ENCODE measurements at regions not wholly inside any gene's neighbourhood (a gene's known extent, or its start where the extent isn't known, plus 50 kb on each side); places are given as distances from the start of the nearest gene placed in this dataset.

GRCh38 chr12:124460771-124461170, 106.6 kb downstream of the NCOR2 start:
- Histone ChIP-seq H3K36me3 (ENCODE audit: control insufficient read depth in 2 of 2, insufficient read depth in 2 of 2, low read length in 2 of 2) (peaks cover 42 to 50% of the 10 kb centered on the region in 2 donors), H3K9me3 (ENCODE audit: control insufficient read depth in 2 of 2, low read length in 2 of 2) (no peaks in the 10 kb centered on the region), H3K27me3 (ENCODE audit: control insufficient read depth in 2 of 2, insufficient read depth in 2 of 2, low read length in 2 of 2) (no peaks in the 10 kb centered on the region), H3K4me1 (ENCODE audit: control insufficient read depth in 2 of 2, insufficient read depth in 2 of 2, low read length in 2 of 2) (peaks cover 6 to 7% of the 10 kb centered on the region in 2 donors), H3K9ac (ENCODE audit: low read depth in 1 of 2, low read length in 2 of 2) (no peak overlapping the region), H3K27ac (ENCODE audit: low read depth in 2 of 2, low read length in 2 of 2) (no peak overlapping the region), H3K4me3 (ENCODE audit: low read length in 2 of 2) (no peak overlapping the region)

GRCh38 chr12:124459852-124460645, 107.4 kb downstream of the NCOR2 start:
- H3K36me3 ChIP-seq (ENCODE audit: control insufficient read depth in 2 of 2, insufficient read depth in 2 of 2, low read length in 2 of 2) = peaks cover 39 to 46% of the 10 kb centered on the region in 2 donors
- H3K27ac ChIP-seq (ENCODE audit: low read depth in 2 of 2, low read length in 2 of 2) = no peak overlapping the region
- peaks cover 9 to 12% of the 10 kb centered on the region in 2 donors for H3K4me1 ChIP-seq (ENCODE audit: control insufficient read depth in 2 of 2, insufficient read depth in 2 of 2, low read length in 2 of 2)
- no peaks in the 10 kb centered on the region for H3K9me3 ChIP-seq (ENCODE audit: control insufficient read depth in 2 of 2, low read length in 2 of 2)
- no peak overlapping the region for H3K9ac ChIP-seq (ENCODE audit: low read depth in 1 of 2, low read length in 2 of 2)
- no peaks in the 10 kb centered on the region for H3K27me3 ChIP-seq (ENCODE audit: control insufficient read depth in 2 of 2, insufficient read depth in 2 of 2, low read length in 2 of 2)
- no peak overlapping the region for H3K4me3 ChIP-seq (ENCODE audit: low read length in 2 of 2)

- Histone ChIP-seq H3K27ac (ENCODE audit: low read depth in 2 of 2, low read length in 2 of 2) (peak overlapping the region in 1 of 2 donors; percentile 86), H3K9ac (ENCODE audit: low read depth in 1 of 2, low read length in 2 of 2) (no peak overlapping the region), H3K27me3 (ENCODE audit: control insufficient read depth in 2 of 2, insufficient read depth in 2 of 2, low read length in 2 of 2) (no peaks in the 10 kb centered on the region), H3K36me3 (ENCODE audit: control insufficient read depth in 2 of 2, insufficient read depth in 2 of 2, low read length in 2 of 2) (peaks cover 30 to 38% of the 10 kb centered on the region in 2 donors), H3K9me3 (ENCODE audit: control insufficient read depth in 2 of 2, low read length in 2 of 2) (no peaks in the 10 kb centered on the region), H3K4me1 (ENCODE audit: control insufficient read depth in 2 of 2, insufficient read depth in 2 of 2, low read length in 2 of 2) (peaks cover 14 to 17% of the 10 kb centered on the region in 2 donors), H3K4me3 (ENCODE audit: low read length in 2 of 2) (no peak overlapping the region)
Measured at GRCh38 chr12:124458992-124459851, 108.2 kb downstream of the NCOR2 start.

GRCh38 chr12:124458220-124458991, 109.0 kb downstream of the NCOR2 start:
- H3K36me3 ChIP-seq (ENCODE audit: control insufficient read depth in 2 of 2, insufficient read depth in 2 of 2, low read length in 2 of 2) = peaks cover 29 to 38% of the 10 kb centered on the region in 2 donors
- H3K9me3 ChIP-seq (ENCODE audit: control insufficient read depth in 2 of 2, low read length in 2 of 2) = no peaks in the 10 kb centered on the region
- no peaks in the 10 kb centered on the region for H3K27me3 ChIP-seq (ENCODE audit: control insufficient read depth in 2 of 2, insufficient read depth in 2 of 2, low read length in 2 of 2)
- peak overlapping the region; percentile 57 to 86 for H3K27ac ChIP-seq (ENCODE audit: low read depth in 2 of 2, low read length in 2 of 2)
- no peak overlapping the region for H3K9ac ChIP-seq (ENCODE audit: low read depth in 1 of 2, low read length in 2 of 2)
- H3K4me3 ChIP-seq (ENCODE audit: low read length in 2 of 2) = no peak overlapping the region
- peaks cover 20 to 24% of the 10 kb centered on the region in 2 donors for H3K4me1 ChIP-seq (ENCODE audit: control insufficient read depth in 2 of 2, insufficient read depth in 2 of 2, low read length in 2 of 2)

GRCh38 chr12:124457287-124458219, 109.9 kb downstream of the NCOR2 start:
- Histone ChIP-seq H3K9me3 (ENCODE audit: control insufficient read depth in 2 of 2, low read length in 2 of 2) (no peaks in the 10 kb centered on the region), H3K27me3 (ENCODE audit: control insufficient read depth in 2 of 2, insufficient read depth in 2 of 2, low read length in 2 of 2) (no peaks in the 10 kb centered on the region), H3K27ac (ENCODE audit: low read depth in 2 of 2, low read length in 2 of 2) (peak overlapping the region; percentile 59 to 86), H3K36me3 (ENCODE audit: control insufficient read depth in 2 of 2, insufficient read depth in 2 of 2, low read length in 2 of 2) (peaks cover 29 to 38% of the 10 kb centered on the region in 2 donors), H3K4me3 (ENCODE audit: low read length in 2 of 2) (peak overlapping the region; percentile 14 to 52), H3K9ac (ENCODE audit: low read depth in 1 of 2, low read length in 2 of 2) (peak overlapping the region; percentile 24 to 50), H3K4me1 (ENCODE audit: control insufficient read depth in 2 of 2, insufficient read depth in 2 of 2, low read length in 2 of 2) (peaks cover 28 to 32% of the 10 kb centered on the region in 2 donors)

GRCh38 chr12:124456652-124457152, 110.7 kb downstream of the NCOR2 start:
- H3K9ac ChIP-seq (ENCODE audit: low read depth in 1 of 2, low read length in 2 of 2) = no peak overlapping the region
- peaks cover 26 to 34% of the 10 kb centered on the region in 2 donors for H3K36me3 ChIP-seq (ENCODE audit: control insufficient read depth in 2 of 2, insufficient read depth in 2 of 2, low read length in 2 of 2)
- H3K4me3 ChIP-seq (ENCODE audit: low read length in 2 of 2) = peak overlapping the region; percentile 14 to 56
- peak overlapping the region; percentile 59 to 86 for H3K27ac ChIP-seq (ENCODE audit: low read depth in 2 of 2, low read length in 2 of 2)
- H3K9me3 ChIP-seq (ENCODE audit: control insufficient read depth in 2 of 2, low read length in 2 of 2) = no peaks in the 10 kb centered on the region
- H3K27me3 ChIP-seq (ENCODE audit: control insufficient read depth in 2 of 2, insufficient read depth in 2 of 2, low read length in 2 of 2) = no peaks in the 10 kb centered on the region
- peaks cover 28 to 33% of the 10 kb centered on the region in 2 donors for H3K4me1 ChIP-seq (ENCODE audit: control insufficient read depth in 2 of 2, insufficient read depth in 2 of 2, low read length in 2 of 2)

- H3K9ac ChIP-seq (ENCODE audit: low read depth in 1 of 2, low read length in 2 of 2) = no peak overlapping the region
- peak overlapping the region in 1 of 2 donors; percentile 56 for H3K4me3 ChIP-seq (ENCODE audit: low read length in 2 of 2)
- H3K4me1 ChIP-seq (ENCODE audit: control insufficient read depth in 2 of 2, insufficient read depth in 2 of 2, low read length in 2 of 2) = peaks cover 28 to 37% of the 10 kb centered on the region in 2 donors
- no peaks in the 10 kb centered on the region for H3K9me3 ChIP-seq (ENCODE audit: control insufficient read depth in 2 of 2, low read length in 2 of 2)
- H3K27ac ChIP-seq (ENCODE audit: low read depth in 2 of 2, low read length in 2 of 2) = peak overlapping the region; percentile 32 to 38
- no peaks in the 10 kb centered on the region for H3K27me3 ChIP-seq (ENCODE audit: control insufficient read depth in 2 of 2, insufficient read depth in 2 of 2, low read length in 2 of 2)
- peaks cover 22 to 33% of the 10 kb centered on the region in 2 donors for H3K36me3 ChIP-seq (ENCODE audit: control insufficient read depth in 2 of 2, insufficient read depth in 2 of 2, low read length in 2 of 2)
Measured at GRCh38 chr12:124456133-124456651, 111.2 kb downstream of the NCOR2 start.

- Histone ChIP-seq H3K36me3 (ENCODE audit: control insufficient read depth in 2 of 2, insufficient read depth in 2 of 2, low read length in 2 of 2) (peaks cover 26 to 38% of the 10 kb centered on the region in 2 donors), H3K9ac (ENCODE audit: low read depth in 1 of 2, low read length in 2 of 2) (no peak overlapping the region), H3K27ac (ENCODE audit: low read depth in 2 of 2, low read length in 2 of 2) (peak overlapping the region in 1 of 2 donors; percentile 32), H3K9me3 (ENCODE audit: control insufficient read depth in 2 of 2, low read length in 2 of 2) (no peaks in the 10 kb centered on the region), H3K4me1 (ENCODE audit: control insufficient read depth in 2 of 2, insufficient read depth in 2 of 2, low read length in 2 of 2) (peaks cover 28 to 37% of the 10 kb centered on the region in 2 donors), H3K4me3 (ENCODE audit: low read length in 2 of 2) (no peak overlapping the region), H3K27me3 (ENCODE audit: control insufficient read depth in 2 of 2, insufficient read depth in 2 of 2, low read length in 2 of 2) (no peaks in the 10 kb centered on the region)
Measured at GRCh38 chr12:124455336-124455735, 112.1 kb downstream of the NCOR2 start.
